ENCODE measurements at regions not wholly inside any gene's neighbourhood (a gene's known extent, or its start where the extent isn't known, plus 50 kb on each side); places are given as distances from the start of the nearest gene placed in this dataset.

DNA sequence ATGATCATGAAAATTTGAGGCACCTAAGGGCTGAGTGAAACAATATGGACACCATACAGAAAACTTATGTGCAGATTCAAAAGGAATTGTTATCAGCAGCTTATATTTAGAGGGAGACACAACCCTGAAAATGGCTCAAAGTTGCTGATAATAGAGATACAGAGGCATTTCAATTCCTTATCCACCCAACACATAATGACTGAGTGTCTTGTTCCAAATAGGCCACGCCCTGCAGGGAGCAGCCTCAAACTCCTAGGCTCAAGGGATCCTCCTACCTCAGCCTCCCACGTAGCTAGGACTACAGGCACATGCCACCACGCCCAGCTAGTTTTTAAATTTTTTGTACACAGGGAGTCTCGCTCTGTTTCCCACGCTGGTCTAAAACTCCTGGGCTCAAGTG is 79.0 kb downstream of the LBH start:
- no peak for DNase-seq (ENCODE audit: low read depth in 2 of 2)

DNA sequence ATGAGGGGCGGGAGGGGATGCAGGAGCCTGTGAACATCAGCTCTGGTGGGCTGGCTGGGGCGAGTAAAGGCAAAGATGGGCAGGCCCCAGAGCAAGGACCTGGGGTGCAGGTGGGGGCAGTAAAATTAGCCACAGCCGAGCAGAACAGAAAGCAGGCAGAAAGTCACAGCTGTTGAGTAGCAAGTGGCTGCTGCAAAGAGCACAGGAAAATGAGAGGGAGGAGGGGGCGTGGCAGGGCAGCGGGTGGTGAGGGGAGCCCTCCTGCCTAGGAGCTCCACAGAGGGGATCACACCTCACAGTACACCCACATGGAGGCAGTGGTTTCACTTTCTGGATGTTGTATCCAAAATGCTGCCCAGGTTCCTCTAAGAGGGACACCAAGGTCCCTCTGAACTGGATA is 79.6 kb downstream of the LBH start:
- DNase-seq (ENCODE audit: low read depth in 2 of 2), result no peak

DNA sequence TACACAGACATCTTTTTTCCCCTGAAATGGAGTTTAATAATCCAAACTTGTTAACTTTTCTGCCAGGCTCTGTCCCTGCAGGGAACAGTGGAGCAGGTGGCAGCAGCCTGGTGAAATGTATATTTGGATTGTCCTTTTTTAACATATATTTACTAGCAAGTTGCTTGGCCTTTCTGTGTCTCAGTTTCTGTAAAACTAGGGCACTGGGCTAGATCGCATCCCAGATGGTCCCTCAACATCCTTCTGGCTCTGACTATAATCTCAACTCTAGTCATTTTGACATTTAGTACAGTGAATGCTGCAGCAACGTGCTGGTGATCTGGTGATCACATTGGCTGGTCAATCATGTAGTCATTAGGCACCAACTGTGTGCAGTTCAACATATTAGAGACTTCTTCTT is 80.4 kb downstream of the LBH start:
- DNase-seq (ENCODE audit: low read depth in 2 of 2), result no peak

DNA sequence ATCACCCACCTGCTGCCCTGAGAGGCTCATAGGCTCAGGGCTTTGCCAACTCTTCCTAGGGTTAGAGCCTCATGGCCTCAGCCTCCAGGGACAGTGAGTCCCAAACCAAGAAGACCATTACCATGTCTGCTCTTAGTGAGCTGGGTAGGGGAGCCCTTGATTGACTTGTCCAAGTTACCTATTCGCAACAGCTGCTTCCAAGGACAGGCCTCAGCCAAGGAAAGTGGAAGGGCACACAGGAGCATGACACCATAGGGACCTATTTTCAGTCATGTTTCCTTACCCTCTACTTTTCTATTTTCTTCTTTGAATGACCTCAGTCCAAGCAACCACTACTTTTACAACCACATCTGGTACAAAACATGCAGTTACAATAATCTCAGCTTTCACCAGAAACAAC is 81.6 kb downstream of the LBH start:
- no peak for DNase-seq (ENCODE audit: low read depth in 2 of 2)

DNA sequence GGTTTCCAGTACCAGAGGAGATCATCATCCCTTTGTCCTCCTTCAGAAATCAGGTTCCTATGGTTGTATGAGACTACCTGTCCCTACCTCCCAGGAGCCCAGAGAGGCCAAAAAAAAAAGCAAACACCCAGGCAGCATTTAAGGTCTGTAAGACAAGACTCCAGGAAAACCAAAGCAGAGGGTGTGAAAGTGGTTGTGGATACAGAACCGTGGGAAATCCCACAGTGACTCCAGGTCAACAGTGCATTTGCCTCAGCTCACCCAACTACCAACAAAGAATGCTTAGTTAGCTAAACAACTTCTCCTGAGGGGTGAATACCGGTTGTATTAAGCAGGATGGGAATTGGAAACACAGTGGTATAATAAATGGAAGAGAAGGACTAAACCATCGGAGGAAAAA is 83.6 kb downstream of the LBH start:
- no peak for DNase-seq (ENCODE audit: low read depth in 2 of 2)

DNA sequence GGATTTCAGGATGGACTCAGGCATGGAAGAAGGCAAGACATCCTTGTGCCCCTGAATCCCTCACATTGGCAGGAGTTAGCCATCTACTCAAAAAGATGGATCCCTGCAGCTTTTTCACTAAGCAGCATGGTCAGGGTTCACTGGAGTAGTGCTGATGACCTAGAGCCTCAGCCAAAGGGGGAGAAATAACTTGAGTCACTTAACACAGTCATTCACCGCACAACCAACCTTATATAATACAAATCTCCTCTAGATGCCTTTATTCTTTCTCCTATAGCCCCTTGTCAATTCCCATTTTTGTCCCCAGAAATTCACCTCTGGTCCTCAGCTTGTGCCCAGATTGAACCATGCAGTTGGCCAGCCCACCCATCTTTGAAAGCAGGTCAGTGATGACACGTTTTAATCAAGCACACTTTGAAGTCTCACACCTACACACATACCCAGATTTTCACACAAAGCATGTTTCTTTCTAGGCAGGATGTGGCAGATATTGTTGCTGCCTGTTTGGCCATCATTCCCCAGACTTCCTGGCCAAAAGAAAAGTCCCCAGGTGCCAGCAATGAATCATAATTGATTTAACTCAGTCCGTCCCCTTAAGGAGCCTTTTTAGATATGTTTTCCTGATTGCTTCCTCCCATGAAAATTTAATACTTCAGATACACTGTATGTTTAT is 84.2 kb downstream of the LBH start:
- DNase-seq (ENCODE audit: low read depth in 2 of 2), result no peak

DNA sequence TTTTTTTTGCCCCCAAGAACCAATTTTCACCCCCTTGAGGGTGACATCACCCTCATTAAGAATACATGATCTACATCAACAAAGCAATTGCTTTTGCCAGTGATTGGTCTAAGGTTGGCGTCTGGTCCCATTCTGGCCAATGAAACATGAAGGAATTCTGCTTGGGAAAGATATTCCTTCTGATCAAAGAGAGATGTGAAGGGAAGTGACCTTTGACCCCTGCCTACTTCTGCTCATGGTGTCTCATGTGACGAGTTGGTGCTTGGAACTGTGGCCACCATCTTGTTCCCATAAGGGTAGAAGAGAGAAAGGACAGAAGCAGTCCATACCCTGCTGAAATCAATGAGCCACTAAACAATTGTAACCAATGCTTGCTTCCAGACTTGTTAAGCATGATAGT is 85.1 kb downstream of the LBH start:
- DNase-seq (ENCODE audit: low read depth in 2 of 2), result no peak

DNA sequence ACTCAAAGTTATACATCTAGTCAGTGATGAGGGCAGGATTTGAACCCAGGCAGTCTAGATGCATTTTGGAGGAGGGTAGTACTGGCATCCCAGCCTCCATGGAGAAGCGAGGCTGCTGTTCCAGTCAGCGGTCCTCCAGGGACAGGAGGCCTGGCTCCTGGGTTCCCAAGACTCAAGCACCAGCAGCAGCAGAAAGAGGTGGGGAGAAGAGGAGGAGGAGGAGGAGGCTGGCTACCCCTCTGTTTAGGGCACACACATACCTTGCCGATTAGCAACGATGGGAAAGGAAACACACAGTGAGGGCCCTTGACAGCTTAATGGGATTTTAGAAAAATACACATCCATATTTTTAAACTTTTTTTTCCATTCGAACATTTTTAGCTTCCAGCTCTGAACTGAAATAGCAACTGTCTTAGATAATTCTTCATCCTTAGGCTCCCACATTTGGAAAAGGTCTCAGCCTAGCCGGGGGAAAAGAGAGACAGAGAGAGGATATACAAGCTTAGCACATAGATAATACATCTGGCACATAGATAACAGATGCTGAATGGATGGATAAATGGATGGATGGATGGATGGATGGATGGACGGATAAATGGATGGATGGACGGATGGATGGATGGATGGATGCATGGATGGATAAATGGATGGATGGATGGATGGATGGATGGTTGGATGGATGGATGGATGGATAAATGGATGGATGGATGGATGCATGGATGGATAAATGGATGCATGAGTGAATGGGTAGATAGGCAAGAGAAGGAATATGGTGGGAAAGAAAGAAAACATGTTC is 87.9 kb downstream of the LBH start:
- no peak for DNase-seq (ENCODE audit: low read depth in 2 of 2)

DNA sequence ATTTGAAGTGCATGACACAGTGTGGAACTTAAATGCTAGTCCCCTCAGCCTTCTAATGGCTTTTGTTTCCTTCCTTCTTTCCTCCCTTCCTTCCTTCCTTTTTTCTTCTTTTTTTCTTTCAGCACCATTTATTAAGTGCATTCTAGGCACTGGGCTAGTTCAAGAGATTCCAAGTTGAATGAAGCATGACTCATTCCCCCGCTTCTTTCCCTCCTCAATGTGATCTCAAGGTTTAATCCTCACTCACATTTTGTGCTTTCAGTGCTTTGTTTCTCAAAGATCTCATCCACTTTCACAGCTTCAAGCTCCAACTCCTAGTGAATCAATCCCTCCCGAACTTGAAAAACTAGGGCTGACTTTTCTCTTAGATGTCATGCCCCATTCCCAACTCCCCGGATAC is 90.1 kb downstream of the LBH start:
- DNase-seq (ENCODE audit: low read depth in 2 of 2), result no peak

DNA sequence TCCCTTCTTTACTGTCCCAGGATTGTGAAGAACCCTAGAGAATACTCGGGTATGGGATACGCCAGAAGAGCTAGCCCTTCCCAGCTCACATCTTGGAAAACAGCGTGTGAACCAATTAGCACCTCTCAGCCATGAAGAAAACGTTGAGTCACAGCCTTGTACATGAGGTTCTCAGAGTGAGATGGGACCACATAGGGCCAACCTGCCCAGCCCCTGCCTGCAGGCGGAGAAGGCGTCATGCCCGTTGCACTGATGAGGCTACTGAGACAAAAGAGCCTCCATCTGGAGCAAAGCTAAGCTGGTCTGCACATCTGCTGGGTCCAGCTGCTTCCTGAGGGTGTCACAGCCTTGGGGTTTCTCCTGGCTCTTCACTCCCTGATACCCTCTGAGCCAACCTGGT is 92.2 kb downstream of the LBH start:
- DNase-seq (ENCODE audit: low read depth in 2 of 2), result no peak

DNA sequence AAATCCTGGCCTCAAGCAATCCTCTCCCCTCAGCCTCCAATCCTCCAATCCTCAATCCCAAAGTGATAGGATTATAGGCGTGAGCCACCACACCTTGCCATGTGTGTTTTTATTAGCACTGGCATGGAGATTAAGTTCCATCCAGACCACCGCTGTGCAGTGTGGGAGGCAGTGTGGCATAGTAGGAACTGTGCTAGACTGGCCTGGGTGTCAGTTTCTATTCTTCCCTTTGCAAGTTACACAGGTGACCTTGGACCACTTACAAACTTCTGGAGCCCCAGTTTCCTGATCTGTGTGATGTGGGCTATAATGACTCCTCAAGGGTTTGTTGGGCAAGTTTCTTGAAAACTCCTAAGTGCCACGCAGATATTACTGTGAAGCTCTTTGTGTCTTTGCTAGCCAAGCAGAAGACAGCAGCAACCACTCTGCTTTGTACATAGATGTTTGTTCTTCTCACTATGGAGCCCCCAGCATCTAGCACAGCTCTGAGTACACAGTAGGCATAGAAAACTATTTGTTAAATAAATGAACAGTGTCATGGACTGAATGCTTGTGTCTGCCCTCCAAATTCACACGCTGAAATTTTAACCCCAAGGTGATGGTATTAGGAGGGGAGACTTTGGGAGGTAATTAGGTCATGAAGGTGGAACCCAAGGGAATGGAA is 93.0 kb downstream of the LBH start:
- DNase-seq (ENCODE audit: low read depth in 2 of 2), result no peak

DNA sequence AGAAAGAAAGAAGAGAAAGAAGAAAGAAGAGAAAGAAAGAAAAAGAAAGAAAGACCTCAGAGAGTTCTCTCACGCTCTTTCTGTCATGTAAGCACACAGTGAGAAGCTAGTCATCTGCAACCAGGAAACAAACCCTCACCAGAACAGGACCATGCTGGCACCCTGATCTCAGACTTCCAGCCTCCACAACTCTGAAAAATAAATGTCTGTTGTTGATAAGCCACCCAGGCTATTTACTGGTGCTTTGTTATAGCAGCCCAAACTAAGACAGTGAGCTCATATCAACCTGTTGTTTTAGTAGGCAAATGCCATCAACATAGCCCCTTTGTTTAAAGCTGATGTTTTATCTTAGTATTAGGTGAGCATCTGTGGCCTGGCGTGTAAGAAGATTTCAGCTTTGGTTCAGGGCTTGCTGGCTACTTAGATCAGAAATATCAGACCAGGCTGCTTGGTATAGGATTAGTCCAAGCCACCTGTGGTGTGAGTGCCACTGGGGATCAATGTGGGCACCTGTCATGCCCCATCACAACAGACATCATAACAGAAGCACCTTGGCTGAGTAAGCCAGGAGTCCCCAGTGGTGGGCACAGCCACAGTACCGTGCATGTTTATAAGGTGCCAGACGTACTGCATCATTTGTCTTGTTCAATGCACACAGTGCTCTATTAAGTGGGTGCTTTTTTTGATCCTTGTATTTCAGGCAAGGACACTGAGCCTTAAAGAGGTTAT is 94.4 kb downstream of the LBH start:
- no peak for DNase-seq (ENCODE audit: low read depth in 2 of 2)

DNA sequence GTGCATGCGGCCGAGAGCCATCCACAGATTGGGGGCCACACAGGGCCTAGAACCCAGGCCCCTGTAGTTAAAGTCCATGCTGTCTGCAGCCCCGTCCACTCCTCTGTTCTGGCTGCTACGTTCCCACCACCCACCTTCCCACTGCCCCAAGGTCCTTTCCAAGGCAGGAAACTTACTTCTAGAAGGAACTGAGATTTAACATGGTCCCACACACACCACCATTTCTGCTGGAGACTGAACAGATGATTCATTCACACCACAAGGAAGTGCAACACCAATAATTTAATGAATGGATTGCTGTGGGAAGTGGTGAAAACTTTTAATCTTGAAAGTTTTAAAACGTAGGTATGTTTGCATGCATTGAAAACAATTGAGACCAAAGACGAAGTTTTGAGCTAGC is 95.2 kb downstream of the LBH start:
- DNase-seq (ENCODE audit: low read depth in 2 of 2), result no peak

DNA sequence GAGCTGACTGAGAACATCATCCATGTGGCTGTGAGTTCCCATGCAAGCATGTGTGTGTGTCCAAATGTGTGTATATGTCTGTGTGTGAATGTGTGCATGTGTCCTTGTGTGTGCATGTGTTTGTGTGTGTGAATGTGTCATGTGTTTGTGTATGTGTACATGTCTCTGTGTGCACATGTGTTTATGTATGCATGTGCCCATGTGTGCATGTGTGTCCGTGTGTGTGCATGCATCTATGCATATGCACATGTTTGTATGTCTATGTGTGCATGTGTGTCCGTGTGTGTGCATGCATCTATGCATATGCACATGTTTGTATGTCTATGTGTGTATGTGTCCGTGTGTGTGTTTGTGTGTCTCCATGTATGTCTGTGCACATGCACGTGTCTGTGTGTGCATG is 99.7 kb downstream of the LBH start:
- DNase-seq (ENCODE audit: low read depth in 2 of 2), result no peak

DNA sequence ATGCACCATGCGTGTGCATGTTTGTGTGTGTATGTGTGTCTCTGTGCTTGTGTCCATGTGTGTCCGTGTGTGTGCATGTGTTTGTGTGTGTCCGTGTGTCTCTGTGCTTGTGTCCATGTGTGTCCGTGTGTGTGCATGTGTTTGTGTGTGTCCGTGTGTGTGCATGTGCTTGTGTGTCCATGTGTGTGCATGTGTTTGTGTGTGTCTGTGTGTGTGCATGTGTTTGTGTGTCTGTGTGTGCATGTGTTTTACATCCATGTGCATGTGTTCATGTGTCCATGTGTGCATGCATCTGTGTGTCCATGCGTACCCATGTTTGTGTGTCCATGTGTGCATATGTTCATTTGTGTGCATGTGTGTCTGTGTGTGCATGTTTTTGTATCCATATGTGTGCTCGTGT is 100.5 kb downstream of the LBH start:
- DNase-seq (ENCODE audit: low read depth in 2 of 2), result no peak

DNA sequence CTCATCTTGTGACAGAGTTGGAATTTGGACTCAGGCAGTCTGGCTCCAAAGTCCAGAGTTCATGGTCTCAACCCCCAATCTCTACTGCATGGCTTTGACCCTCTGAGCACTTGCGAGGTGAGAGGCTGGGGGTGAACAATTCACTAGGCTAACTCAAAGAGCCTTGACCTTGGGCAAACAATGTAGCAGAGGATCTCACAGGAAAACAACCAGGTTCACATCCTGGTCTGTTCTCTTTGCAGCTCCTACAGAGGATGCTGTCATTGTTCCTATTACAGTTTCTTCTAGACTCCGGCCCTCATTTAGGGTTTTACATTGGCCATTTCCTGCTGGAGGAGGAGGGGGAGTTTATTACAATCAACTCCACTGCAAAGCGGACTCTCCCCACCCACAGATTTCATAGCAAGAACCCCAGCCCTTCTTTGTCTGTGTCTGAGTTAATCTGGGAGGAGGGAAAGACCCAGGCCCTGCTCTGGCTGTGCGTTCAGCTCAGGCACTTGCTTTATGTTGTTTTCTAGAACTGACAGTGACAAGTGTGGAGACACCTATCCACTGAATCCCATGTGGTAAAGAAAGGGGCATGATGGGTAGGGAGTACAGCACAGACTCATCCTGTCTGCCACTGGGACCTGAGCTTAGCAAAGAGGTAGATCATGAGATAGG is 101.6 kb downstream of the LBH start:
- peak; percentile 17 to 37 for DNase-seq (ENCODE audit: low read depth in 2 of 2)

DNA sequence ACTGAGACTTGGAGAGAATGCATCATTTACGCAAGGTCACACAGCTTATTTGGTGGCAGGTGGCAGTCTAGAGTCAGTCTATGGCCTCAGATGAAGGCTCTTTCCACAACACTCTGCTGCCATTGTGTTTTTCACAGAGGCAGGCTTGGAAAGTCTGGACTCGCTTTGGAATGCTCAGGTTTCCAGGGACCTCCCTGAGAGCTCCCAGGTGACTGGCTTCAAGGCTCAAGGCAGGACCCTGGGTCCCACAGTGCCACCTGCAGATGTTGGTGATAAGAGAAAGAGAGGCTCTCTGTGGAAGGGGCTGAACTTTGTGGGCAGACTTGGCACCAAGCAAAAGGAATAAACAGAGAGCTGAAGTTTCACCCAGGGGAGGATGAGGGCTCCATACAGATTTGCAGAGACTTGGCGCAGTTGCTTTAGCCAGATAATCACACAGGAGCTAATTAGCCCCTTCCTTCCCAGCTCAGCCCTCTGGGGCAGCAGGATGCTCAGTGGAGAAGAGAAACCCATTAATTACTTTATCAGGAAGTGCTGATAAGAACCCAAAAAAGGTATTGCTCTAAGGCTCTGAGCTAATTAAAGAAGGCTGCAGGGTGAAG is 103.5 kb downstream of the LBH start:
- DNase-seq (ENCODE audit: low read depth in 2 of 2), result no peak

DNA sequence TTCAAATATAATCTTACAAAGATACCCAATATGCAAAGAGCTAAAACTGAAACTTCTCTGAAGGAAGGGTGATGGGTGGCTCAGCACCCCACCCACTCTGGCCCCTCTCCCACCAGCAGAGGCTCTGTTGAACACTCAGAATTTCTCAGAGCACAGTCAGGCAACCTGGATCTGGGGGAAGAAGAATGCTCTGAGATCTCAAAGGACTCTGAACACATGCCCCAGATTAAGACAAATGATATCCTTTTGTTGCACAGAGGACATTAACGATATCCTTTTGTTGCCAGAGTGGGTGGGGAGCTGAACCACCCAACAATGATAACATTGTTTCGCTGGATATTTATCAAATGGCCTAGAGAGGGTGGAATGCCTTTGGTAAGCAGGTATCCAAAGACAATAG is 104.8 kb downstream of the LBH start:
- DNase-seq (ENCODE audit: low read depth in 2 of 2), result no peak

DNA sequence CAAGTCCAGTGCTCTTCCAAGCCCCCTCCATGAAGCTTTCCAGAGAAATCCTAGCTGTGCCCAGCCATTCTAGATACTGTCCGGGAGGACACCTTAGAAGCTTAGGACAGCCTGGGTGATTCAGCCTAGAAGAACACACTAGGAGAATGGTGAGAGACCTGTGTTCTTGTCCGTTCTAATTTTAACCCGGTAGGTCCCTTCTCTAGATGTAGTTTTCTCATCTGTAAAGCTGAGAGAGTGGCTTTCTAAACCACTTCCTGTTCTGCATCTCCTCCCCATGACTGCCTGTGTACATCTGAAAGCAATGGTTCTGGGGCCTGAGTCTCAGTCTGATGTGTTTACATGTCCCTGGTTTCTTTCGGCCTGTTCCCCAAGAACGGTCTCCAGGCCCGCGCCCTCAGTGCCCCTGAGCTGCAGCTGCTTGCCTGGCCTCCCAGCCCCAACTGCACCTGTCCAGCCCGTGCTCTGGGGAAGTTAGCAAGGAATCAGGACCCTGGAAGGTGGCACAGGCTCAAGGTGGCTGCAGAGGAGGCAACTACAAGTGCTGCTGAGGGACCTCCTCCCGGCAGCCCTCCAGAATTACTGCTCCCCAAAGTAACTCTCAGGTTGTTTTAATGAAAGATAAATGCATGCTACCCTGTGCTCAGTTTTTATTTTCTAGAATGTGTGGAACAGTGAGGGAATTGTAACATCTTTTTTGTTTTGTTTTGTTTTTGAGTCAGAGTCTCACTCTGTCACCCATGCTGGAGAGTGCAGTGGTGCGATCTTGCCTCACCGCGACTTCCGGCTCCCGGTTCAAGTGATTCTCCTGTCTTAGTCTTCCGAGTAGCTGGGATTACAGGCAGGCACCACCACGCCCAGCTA is 105.9 kb downstream of the LBH start:
- peak; percentile 22 to 41 for DNase-seq (ENCODE audit: low read depth in 2 of 2)

DNA sequence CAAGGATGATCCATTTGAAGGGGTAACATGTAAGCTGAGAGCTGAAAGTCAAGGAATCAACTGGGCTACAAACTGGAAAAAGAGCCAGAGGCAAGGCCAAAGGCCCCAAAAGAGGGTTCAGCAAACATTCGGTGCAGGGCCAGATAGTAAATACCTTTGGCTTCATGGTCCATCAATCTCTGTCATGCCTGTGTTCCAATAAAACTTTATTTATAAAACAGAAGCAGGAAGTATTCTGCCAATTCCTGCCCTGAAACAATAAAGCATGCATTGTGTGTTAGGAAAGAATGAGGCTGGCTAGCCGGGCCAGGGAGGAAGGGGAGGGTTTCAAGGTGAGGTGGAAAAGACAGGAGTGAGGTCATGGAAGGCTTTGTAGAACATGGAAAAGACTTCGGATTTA is 107.1 kb downstream of the LBH start:
- no peak for DNase-seq (ENCODE audit: low read depth in 2 of 2)

DNA sequence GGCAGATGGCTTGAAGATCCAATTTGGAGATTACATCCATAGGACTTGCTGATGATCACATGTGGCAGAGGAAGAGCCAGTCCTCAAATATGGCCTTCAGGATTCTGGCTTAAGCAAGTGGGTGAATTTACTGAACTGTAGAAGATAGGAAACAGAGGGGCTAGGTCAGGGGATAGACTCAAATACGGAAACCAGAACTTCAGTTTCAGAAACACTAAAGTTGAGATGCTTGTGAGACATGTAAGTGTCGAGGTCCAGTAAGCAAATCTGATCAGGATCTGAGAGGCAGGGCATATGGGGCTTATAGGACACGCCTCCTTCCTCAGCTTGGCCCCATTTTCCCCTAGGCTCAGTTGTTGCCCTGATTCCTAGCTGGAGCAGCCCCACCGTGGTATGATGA is 107.7 kb downstream of the LBH start:
- no peak for DNase-seq (ENCODE audit: low read depth in 2 of 2)

Measured in stimulated activated CD4-positive, alpha-beta T cell treated with anti-CD3 and anti-CD28 coated beads, Interleukin-12 subunit alpha, Interleukin-12 subunit beta, amount 100 ng/mL, for 24 hours (primary cell).